NT2/D1 (cell line): ENCODE measurements at regions not wholly inside any gene's neighbourhood (a gene's known extent, or its start where the extent isn't known, plus 50 kb on each side); places are given as distances from the start of the nearest gene placed in this dataset.

Experiments
- SUZ12 ChIP-seq: IDR thresholded peaks from 2 replicates; pipeline ENCODE4 v1.6.1; 2011; ENCODE audit not compliant: insufficient read length, insufficient read depth; ENCODE audit errors: extremely low read depth
- YY1 ChIP-seq: IDR thresholded peaks from 2 replicates; pipeline ENCODE4 v1.6.1; 2011; ENCODE audit not compliant: insufficient read length, insufficient read depth

GRCh38 chr14:86942936-86943335 lies 1050.0 kb downstream of the GALC start:
- TF ChIP-seq SUZ12 (no peak), YY1 (no peak)
